GM23338 (cell line): ENCODE measurements at regions not wholly inside any gene's neighbourhood (a gene's known extent, or its start where the extent isn't known, plus 50 kb on each side); places are given as distances from the start of the nearest gene placed in this dataset.

ENCODE experiments used
- ATAC-seq: fragments of 200-7000 bp; cut with Tn5 transposase; 3 replicates; pipeline ENCODE4 v1.9.1; 2020
- DNase-seq: peaks from one replicate; pipeline ENCODE4 v3.0.0-alpha.2; 2015; ENCODE audit warnings: low spot score
- H2AFZ ChIP-seq: fragments of 200-600 bp; sonication (generic); 2 replicates; pipeline ENCODE4 v1.8.0; 2016; ENCODE audit warnings: antibody characterized with exemption, mild to moderate bottlenecking, moderate library complexity
- H3F3A ChIP-seq: fragments of 200-600 bp; sonication (generic); replicated peaks from 2 replicates; pipeline ENCODE4 v1.8.0; 2017; ENCODE audit warnings: antibody characterized with exemption, mixed run types, low read depth
- H3K27ac ChIP-seq: fragments of 200-600 bp; sonication (generic); 2 replicates; pipeline ENCODE4 v1.6.1; 2016; ENCODE audit warnings: low read depth
- H3K27me3 ChIP-seq: fragments of 200-600 bp; sonication (generic); 2 replicates; pipeline ENCODE4 v1.8.0; 2016; ENCODE audit warnings: mild to moderate bottlenecking, mixed run types, moderate library complexity; ENCODE audit not compliant: insufficient read depth
- H3K36me3 ChIP-seq: fragments of 200-600 bp; sonication (generic); 2 replicates; pipeline ENCODE4 v1.8.0; 2016; ENCODE audit warnings: mild to moderate bottlenecking; ENCODE audit not compliant: insufficient read depth
- H3K4me1 ChIP-seq: fragments of 200-600 bp; sonication (generic); 2 replicates; pipeline ENCODE4 v1.8.0; 2016; ENCODE audit warnings: mild to moderate bottlenecking, moderate library complexity; ENCODE audit not compliant: insufficient read depth
- H3K4me2 ChIP-seq: fragments of 200-600 bp; sonication (generic); 2 replicates; pipeline ENCODE4 v1.7.1; 2017; ENCODE audit warnings: mixed run types
- H3K4me3 ChIP-seq: fragments of 200-600 bp; sonication (generic); 2 replicates; pipeline ENCODE4 v1.6.1; 2016; ENCODE audit warnings: mixed run types
- H3K79me2 ChIP-seq: fragments of 200-600 bp; sonication (generic); replicated peaks from 2 replicates; pipeline ENCODE4 v1.8.0; 2017; ENCODE audit warnings: mild to moderate bottlenecking; ENCODE audit not compliant: insufficient read depth
- H3K9me2 ChIP-seq: fragments of 200-600 bp; sonication (generic); 2 replicates; pipeline ENCODE4 v1.8.0; 2017; ENCODE audit not compliant: insufficient read depth
- H4K20me1 ChIP-seq: fragments of 200-600 bp; sonication (generic); replicated peaks from 2 replicates; pipeline ENCODE4 v1.8.0; 2017; ENCODE audit warnings: mild to moderate bottlenecking; ENCODE audit not compliant: insufficient read depth
- H3K27ac Mint-ChIP-seq: 2 replicates; pipeline ENCODE4 v1.8.0; 2020; ENCODE audit warnings: inconsistent platforms, mild to moderate bottlenecking, moderate library complexity, mixed read lengths
- H3K27me3 Mint-ChIP-seq: 3 replicates; pipeline ENCODE4 v1.8.0; 2022; ENCODE audit warnings: low read depth, mild to moderate bottlenecking, moderate library complexity, mixed read lengths, inconsistent platforms; ENCODE audit not compliant: insufficient read depth, poor library complexity
- H3K36me3 Mint-ChIP-seq: 3 replicates; pipeline ENCODE4 v1.8.0; 2021; ENCODE audit warnings: low read depth, mild to moderate bottlenecking, inconsistent platforms, moderate library complexity, mixed read lengths
- H3K4me1 Mint-ChIP-seq: 3 replicates; pipeline ENCODE4 v1.8.0; 2020; ENCODE audit warnings: mild to moderate bottlenecking, inconsistent platforms, mixed read lengths
- H3K4me3 Mint-ChIP-seq: 3 replicates; pipeline ENCODE4 v1.8.0; 2021; ENCODE audit warnings: moderate library complexity, mild to moderate bottlenecking, inconsistent platforms, mixed read lengths
- H3K9me3 Mint-ChIP-seq: 3 replicates; pipeline ENCODE4 v1.8.0; 2020; ENCODE audit warnings: moderate library complexity, mild to moderate bottlenecking, inconsistent platforms, mixed read lengths
- CREB1 ChIP-seq: fragments of 250-450 bp; sonication (Bioruptor Pico); IDR thresholded peaks from 2 replicates; pipeline ENCODE4 v1.5.0; 2020; ENCODE audit warnings: low read depth, mild to moderate bottlenecking, moderate library complexity
- ETS1 ChIP-seq: IDR thresholded peaks from 2 replicates; pipeline ENCODE4 v1.6.1; 2016; ENCODE audit warnings: antibody characterized with exemption
- EZH2 ChIP-seq: fragments of 200-600 bp; sonication (generic); IDR thresholded peaks from one replicate; pipeline ENCODE4 v1.8.0; 2017; ENCODE audit warnings: antibody characterized with exemption, mild to moderate bottlenecking, low read depth; ENCODE audit not compliant: unreplicated experiment
- EZH2phosphoT487 ChIP-seq: fragments of 200-600 bp; sonication (generic); IDR thresholded peaks from one replicate; pipeline ENCODE4 v1.8.1; 2018; ENCODE audit warnings: antibody characterized with exemption; ENCODE audit not compliant: unreplicated experiment
- JUNB ChIP-seq: IDR thresholded peaks from one replicate; pipeline ENCODE4 v1.6.1; 2016; ENCODE audit warnings: antibody characterized with exemption; ENCODE audit not compliant: unreplicated experiment
- NANOG ChIP-seq: IDR thresholded peaks from 2 replicates; pipeline ENCODE4 v1.6.1; 2016; ENCODE audit warnings: antibody characterized with exemption, borderline replicate concordance
- STAT1 ChIP-seq: IDR thresholded peaks from one replicate; pipeline ENCODE4 v1.6.1; 2016; ENCODE audit warnings: antibody characterized with exemption; ENCODE audit not compliant: unreplicated experiment
- ZNF114 ChIP-seq: fragments of 250-450 bp; sonication (Bioruptor Pico); IDR thresholded peaks from 2 replicates; pipeline ENCODE4 v1.5.0; 2020; ENCODE audit warnings: mild to moderate bottlenecking, moderate library complexity
- TF ChIP-seq, protein P1 (sequence below), 2 experiments: fragments of 200-600 bp in 1 of 2; sonication (generic) in 1 of 2; conservative IDR thresholded peaks; 2 replicates each; pipeline versions ENCODE4 v1.5.1 to v1.6.1; 2016 to 2017; ENCODE audit warnings: antibody characterized with exemption in 2 of 2, low read depth in 2 of 2, mild to moderate bottlenecking in 2 of 2, moderate library complexity in 1 of 2
- TF ChIP-seq, protein P2 (sequence below): IDR thresholded peaks from one replicate; pipeline ENCODE4 v1.6.1; 2018; ENCODE audit warnings: antibody characterized with exemption; ENCODE audit not compliant: unreplicated experiment

GRCh38 chr14:37824939-37825712 lies 229.7 kb downstream of the TTC6 start:
- Histone ChIP-seq H3K36me3 (no peaks in the 10 kb centered on the region), H4K20me1 (no peaks in the 10 kb centered on the region), H3K79me2 (no peaks in the 10 kb centered on the region), H3K4me3 (no peak overlapping the region), H3K27ac (no peak overlapping the region), H2AFZ (no peak overlapping the region), H3K4me1 (no peaks in the 10 kb centered on the region), H3K9me2 (no peaks in the 10 kb centered on the region), H3K27me3 (no peaks in the 10 kb centered on the region), H3K4me2 (no peak overlapping the region), H3F3A (no peaks in the 10 kb centered on the region)
- Mint-ChIP-seq H3K27me3 (no peaks in the 10 kb centered on the region), H3K27ac (no peak overlapping the region), H3K4me1 (no peaks in the 10 kb centered on the region), H3K9me3 (peaks cover 5% of the 10 kb centered on the region; the same call in 2 of the 3 replicates), H3K4me3 (no peak overlapping the region), H3K36me3 (no peaks in the 10 kb centered on the region)
- no peak for DNase-seq
- ATAC-seq, result no peak
- no peak for TF ChIP-seq STAT1
- TF ChIP-seq CREB1 (CRISPR knock-in tag), result no peak
- TF ChIP-seq EZH2, result no peak
- TF ChIP-seq, protein P1, sequence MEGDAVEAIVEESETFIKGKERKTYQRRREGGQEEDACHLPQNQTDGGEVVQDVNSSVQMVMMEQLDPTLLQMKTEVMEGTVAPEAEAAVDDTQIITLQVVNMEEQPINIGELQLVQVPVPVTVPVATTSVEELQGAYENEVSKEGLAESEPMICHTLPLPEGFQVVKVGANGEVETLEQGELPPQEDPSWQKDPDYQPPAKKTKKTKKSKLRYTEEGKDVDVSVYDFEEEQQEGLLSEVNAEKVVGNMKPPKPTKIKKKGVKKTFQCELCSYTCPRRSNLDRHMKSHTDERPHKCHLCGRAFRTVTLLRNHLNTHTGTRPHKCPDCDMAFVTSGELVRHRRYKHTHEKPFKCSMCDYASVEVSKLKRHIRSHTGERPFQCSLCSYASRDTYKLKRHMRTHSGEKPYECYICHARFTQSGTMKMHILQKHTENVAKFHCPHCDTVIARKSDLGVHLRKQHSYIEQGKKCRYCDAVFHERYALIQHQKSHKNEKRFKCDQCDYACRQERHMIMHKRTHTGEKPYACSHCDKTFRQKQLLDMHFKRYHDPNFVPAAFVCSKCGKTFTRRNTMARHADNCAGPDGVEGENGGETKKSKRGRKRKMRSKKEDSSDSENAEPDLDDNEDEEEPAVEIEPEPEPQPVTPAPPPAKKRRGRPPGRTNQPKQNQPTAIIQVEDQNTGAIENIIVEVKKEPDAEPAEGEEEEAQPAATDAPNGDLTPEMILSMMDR (conservative IDR thresholded peaks at IDR 0.05; ENCODE audit: low read depth in 2 of 2), result no peak
- TF ChIP-seq ETS1, result no peak
- TF ChIP-seq EZH2phosphoT487, result no peak
- TF ChIP-seq, protein P2, sequence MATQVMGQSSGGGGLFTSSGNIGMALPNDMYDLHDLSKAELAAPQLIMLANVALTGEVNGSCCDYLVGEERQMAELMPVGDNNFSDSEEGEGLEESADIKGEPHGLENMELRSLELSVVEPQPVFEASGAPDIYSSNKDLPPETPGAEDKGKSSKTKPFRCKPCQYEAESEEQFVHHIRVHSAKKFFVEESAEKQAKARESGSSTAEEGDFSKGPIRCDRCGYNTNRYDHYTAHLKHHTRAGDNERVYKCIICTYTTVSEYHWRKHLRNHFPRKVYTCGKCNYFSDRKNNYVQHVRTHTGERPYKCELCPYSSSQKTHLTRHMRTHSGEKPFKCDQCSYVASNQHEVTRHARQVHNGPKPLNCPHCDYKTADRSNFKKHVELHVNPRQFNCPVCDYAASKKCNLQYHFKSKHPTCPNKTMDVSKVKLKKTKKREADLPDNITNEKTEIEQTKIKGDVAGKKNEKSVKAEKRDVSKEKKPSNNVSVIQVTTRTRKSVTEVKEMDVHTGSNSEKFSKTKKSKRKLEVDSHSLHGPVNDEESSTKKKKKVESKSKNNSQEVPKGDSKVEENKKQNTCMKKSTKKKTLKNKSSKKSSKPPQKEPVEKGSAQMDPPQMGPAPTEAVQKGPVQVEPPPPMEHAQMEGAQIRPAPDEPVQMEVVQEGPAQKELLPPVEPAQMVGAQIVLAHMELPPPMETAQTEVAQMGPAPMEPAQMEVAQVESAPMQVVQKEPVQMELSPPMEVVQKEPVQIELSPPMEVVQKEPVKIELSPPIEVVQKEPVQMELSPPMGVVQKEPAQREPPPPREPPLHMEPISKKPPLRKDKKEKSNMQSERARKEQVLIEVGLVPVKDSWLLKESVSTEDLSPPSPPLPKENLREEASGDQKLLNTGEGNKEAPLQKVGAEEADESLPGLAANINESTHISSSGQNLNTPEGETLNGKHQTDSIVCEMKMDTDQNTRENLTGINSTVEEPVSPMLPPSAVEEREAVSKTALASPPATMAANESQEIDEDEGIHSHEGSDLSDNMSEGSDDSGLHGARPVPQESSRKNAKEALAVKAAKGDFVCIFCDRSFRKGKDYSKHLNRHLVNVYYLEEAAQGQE, result no peak
- TF ChIP-seq JUNB, result no peak
- TF ChIP-seq ZNF114, result no peak
- TF ChIP-seq NANOG, result no peak
